Esophagus muscularis mucosa (tissue), 4 donors: ENCODE measurements at regions not wholly inside any gene's neighbourhood (a gene's known extent, or its start where the extent isn't known, plus 50 kb on each side); places are given as distances from the start of the nearest gene placed in this dataset.

Experiments
- EP300 ChIP-seq: sonication (generic); formaldehyde crosslinking; IDR thresholded peaks from one replicate; pipeline ENCODE4 v1.6.1; 2017; ENCODE audit warnings: antibody characterized with exemption
- POLR2A ChIP-seq: fragments of 450-650 bp; IDR thresholded peaks from one replicate; pipeline ENCODE4 v1.6.1; 2017; ENCODE audit warnings: antibody characterized with exemption, moderate library complexity, mild to moderate bottlenecking, low read depth
- POLR2AphosphoS5 ChIP-seq, 2 donors: sonication (generic); formaldehyde crosslinking; IDR thresholded peaks; one replicate each; pipeline ENCODE4 v1.6.1; 2017; ENCODE audit warnings: antibody characterized with exemption in 2 of 2
- TF ChIP-seq, protein P1 (sequence below), 3 experiments: fragments of 200-600 bp in 2 of 3; fragments of 450-650 bp in 1 of 3; sonication (generic) in 2 of 3; IDR thresholded peaks; one replicate each; pipeline ENCODE4 v1.5.1; 2017 to 2019; ENCODE audit warnings: antibody characterized with exemption in 3 of 3, mild to moderate bottlenecking in 2 of 3, moderate library complexity in 1 of 3

GRCh38 chr3:127419641-127420553, 132.1 kb upstream of the PRR20G start:
- TF ChIP-seq EP300 (no peak), POLR2A (no peak), POLR2AphosphoS5 (IDR thresholded peaks at IDR 0.05) (no peak)
- TF ChIP-seq, protein P1, sequence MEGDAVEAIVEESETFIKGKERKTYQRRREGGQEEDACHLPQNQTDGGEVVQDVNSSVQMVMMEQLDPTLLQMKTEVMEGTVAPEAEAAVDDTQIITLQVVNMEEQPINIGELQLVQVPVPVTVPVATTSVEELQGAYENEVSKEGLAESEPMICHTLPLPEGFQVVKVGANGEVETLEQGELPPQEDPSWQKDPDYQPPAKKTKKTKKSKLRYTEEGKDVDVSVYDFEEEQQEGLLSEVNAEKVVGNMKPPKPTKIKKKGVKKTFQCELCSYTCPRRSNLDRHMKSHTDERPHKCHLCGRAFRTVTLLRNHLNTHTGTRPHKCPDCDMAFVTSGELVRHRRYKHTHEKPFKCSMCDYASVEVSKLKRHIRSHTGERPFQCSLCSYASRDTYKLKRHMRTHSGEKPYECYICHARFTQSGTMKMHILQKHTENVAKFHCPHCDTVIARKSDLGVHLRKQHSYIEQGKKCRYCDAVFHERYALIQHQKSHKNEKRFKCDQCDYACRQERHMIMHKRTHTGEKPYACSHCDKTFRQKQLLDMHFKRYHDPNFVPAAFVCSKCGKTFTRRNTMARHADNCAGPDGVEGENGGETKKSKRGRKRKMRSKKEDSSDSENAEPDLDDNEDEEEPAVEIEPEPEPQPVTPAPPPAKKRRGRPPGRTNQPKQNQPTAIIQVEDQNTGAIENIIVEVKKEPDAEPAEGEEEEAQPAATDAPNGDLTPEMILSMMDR (IDR thresholded peaks at IDR 0.05), result no peak
